H9 (cell line): ENCODE measurements at regions not wholly inside any gene's neighbourhood (a gene's known extent, or its start where the extent isn't known, plus 50 kb on each side); places are given as distances from the start of the nearest gene placed in this dataset.

Experiments
- DNase-seq: peaks from one replicate; pipeline ENCODE4 v3.0.0-alpha.2; 2017
- H2AFZ ChIP-seq: one replicate; pipeline ENCODE4 v1.6.1; 2013; ENCODE audit warnings: mild to moderate bottlenecking, low read length, control low read depth, moderate library complexity
- H2AK5ac ChIP-seq: 2 replicates; pipeline ENCODE4 v1.6.1; 2013; ENCODE audit warnings: low read length, control low read depth, mixed read lengths; ENCODE audit not compliant: insufficient read length
- H2BK120ac ChIP-seq: one replicate; pipeline ENCODE4 v1.6.1; 2013; ENCODE audit warnings: low read depth, mild to moderate bottlenecking, low read length, control low read depth, inconsistent platforms; ENCODE audit not compliant: poor library complexity, severe bottlenecking
- H2BK12ac ChIP-seq: 2 replicates; pipeline ENCODE4 v1.6.1; 2013; ENCODE audit warnings: low read length, control low read depth, mixed read lengths, low read depth; ENCODE audit not compliant: insufficient read length
- H2BK15ac ChIP-seq: 2 replicates; pipeline ENCODE4 v1.6.1; 2013; ENCODE audit warnings: low read depth, low read length, control low read depth
- H2BK20ac ChIP-seq: one replicate; pipeline ENCODE4 v1.6.1; 2013; ENCODE audit warnings: low read depth, mild to moderate bottlenecking, low read length, control low read depth, inconsistent platforms; ENCODE audit not compliant: poor library complexity, severe bottlenecking
- H2BK5ac ChIP-seq: 2 replicates; pipeline ENCODE4 v1.6.1; 2013; ENCODE audit warnings: low read length, control low read depth, mixed read lengths; ENCODE audit not compliant: insufficient read length
- H3K14ac ChIP-seq: 2 replicates; pipeline ENCODE4 v1.6.1; 2013; ENCODE audit warnings: low read length, control low read depth; ENCODE audit not compliant: insufficient read depth
- H3K18ac ChIP-seq: 2 replicates; pipeline ENCODE4 v1.6.1; 2013; ENCODE audit warnings: low read depth, mild to moderate bottlenecking, mixed read lengths, low read length, control low read depth; ENCODE audit not compliant: insufficient read length
- H3K23ac ChIP-seq: 2 replicates; pipeline ENCODE4 v1.6.1; 2013; ENCODE audit warnings: low read length, control low read depth, mixed read lengths, low read depth; ENCODE audit not compliant: insufficient read length
- H3K23me2 ChIP-seq: 2 replicates; pipeline ENCODE4 v1.6.1; 2013; ENCODE audit warnings: low read depth, mild to moderate bottlenecking, mixed read lengths, low read length, control low read depth; ENCODE audit not compliant: insufficient read length, poor library complexity, severe bottlenecking
- H3K27ac ChIP-seq: 2 replicates; pipeline ENCODE4 v1.5.1; 2013; ENCODE audit warnings: low read length, control low read depth, mixed read lengths, low read depth; ENCODE audit not compliant: insufficient read length
- H3K27me3 ChIP-seq: 2 replicates; pipeline ENCODE4 v1.6.1; 2013; ENCODE audit warnings: low read length, control low read depth, inconsistent platforms; ENCODE audit not compliant: insufficient read depth
- H3K4ac ChIP-seq: 2 replicates; pipeline ENCODE4 v1.6.1; 2013; ENCODE audit warnings: low read depth, mild to moderate bottlenecking, control low read depth, inconsistent platforms, low read length, moderate library complexity
- H3K4me1 ChIP-seq: 2 replicates; pipeline ENCODE4 v1.6.1; 2013; ENCODE audit warnings: low read length, control low read depth, inconsistent platforms; ENCODE audit not compliant: insufficient read depth
- H3K4me2 ChIP-seq: 2 replicates; pipeline ENCODE4 v1.6.1; 2013; ENCODE audit warnings: low read length, control low read depth, mixed read lengths; ENCODE audit not compliant: insufficient read length, insufficient read depth
- H3K56ac ChIP-seq: 2 replicates; pipeline ENCODE4 v1.6.1; 2013; ENCODE audit warnings: low read depth, mild to moderate bottlenecking, mixed read lengths, low read length, control low read depth; ENCODE audit not compliant: insufficient read length
- H3K79me1 ChIP-seq: 2 replicates; pipeline ENCODE4 v1.6.1; 2013; ENCODE audit warnings: low read depth, mild to moderate bottlenecking, moderate library complexity, low read length, control low read depth, inconsistent platforms; ENCODE audit not compliant: insufficient read depth, poor library complexity, severe bottlenecking
- H3K79me2 ChIP-seq: 2 replicates; pipeline ENCODE4 v1.6.1; 2013; ENCODE audit warnings: low read length, control low read depth, inconsistent platforms; ENCODE audit not compliant: insufficient read depth
- H3K9ac ChIP-seq: 2 replicates; pipeline ENCODE4 v1.6.1; 2013; ENCODE audit warnings: low read length, control low read depth, mixed read lengths; ENCODE audit not compliant: insufficient read length; ENCODE audit errors: extremely low read depth
- H3K9me3 ChIP-seq: one replicate; pipeline ENCODE4 v1.6.1; 2013; ENCODE audit warnings: low read depth, low read length, inconsistent platforms; ENCODE audit not compliant: control insufficient read depth
- H3T11ph ChIP-seq: one replicate; pipeline ENCODE4 v1.6.1; 2013; ENCODE audit warnings: mild to moderate bottlenecking, low read length, control low read depth, inconsistent platforms
- H4K20me1 ChIP-seq: one replicate; pipeline ENCODE4 v1.6.1; 2013; ENCODE audit not compliant: control insufficient read depth, insufficient read length, insufficient read depth
- H4K5ac ChIP-seq: 2 replicates; pipeline ENCODE4 v1.6.1; 2013; ENCODE audit warnings: low read depth, mild to moderate bottlenecking, mixed read lengths, low read length, control low read depth; ENCODE audit not compliant: insufficient read length
- H4K8ac ChIP-seq: replicated peaks from 2 replicates; pipeline ENCODE4 v1.6.1; 2013; ENCODE audit warnings: low read length, control low read depth, mixed read lengths, low read depth; ENCODE audit not compliant: insufficient read length
- H4K91ac ChIP-seq: 2 replicates; pipeline ENCODE4 v1.6.1; 2013; ENCODE audit warnings: low read depth, mild to moderate bottlenecking, moderate library complexity, mixed read lengths, low read length, control low read depth; ENCODE audit not compliant: insufficient read length
- H3K27ac Mint-ChIP-seq, 3 experiments: 2 replicates in 2 of 3; 3 replicates in 1 of 3; pipeline ENCODE4 v1.8.0; 2020 to 2021; ENCODE audit warnings: mixed read lengths in 3 of 3, mild to moderate bottlenecking in 1 of 3, moderate library complexity in 1 of 3
- H3K27me3 Mint-ChIP-seq: 2 replicates; pipeline ENCODE4 v1.8.0; 2021; ENCODE audit warnings: low read depth, mild to moderate bottlenecking, moderate library complexity, mixed read lengths
- H3K36me3 Mint-ChIP-seq, 3 experiments: 2 replicates in 2 of 3; 3 replicates in 1 of 3; pipeline ENCODE4 v1.8.0; 2020 to 2021; ENCODE audit warnings: low read depth in 3 of 3, mixed read lengths in 3 of 3; ENCODE audit not compliant: insufficient read depth in 1 of 3
- H3K4me1 Mint-ChIP-seq, 2 experiments: 2 replicates each; pipeline ENCODE4 v1.8.0; 2020; ENCODE audit warnings: mixed read lengths in 2 of 2
- H3K4me3 Mint-ChIP-seq, 2 experiments: 2 replicates in 1 of 2; 3 replicates in 1 of 2; pipeline ENCODE4 v1.8.0; 2020 to 2021; ENCODE audit warnings: mild to moderate bottlenecking in 2 of 2, mixed read lengths in 2 of 2, moderate library complexity in 1 of 2
- H3K9me3 Mint-ChIP-seq, 2 experiments: 2 replicates in 1 of 2; 3 replicates in 1 of 2; pipeline ENCODE4 v1.8.0; 2020; ENCODE audit warnings: mild to moderate bottlenecking in 2 of 2, mixed read lengths in 2 of 2, moderate library complexity in 1 of 2
- CTCF ChIP-seq: fragments of 200-600 bp; sonication (generic); conservative IDR thresholded peaks from 3 replicates; pipeline ENCODE4 v1.8.0; 2021; ENCODE audit warnings: antibody characterized with exemption, mild to moderate bottlenecking
- WGBS: extraction: QIAGEN DNeasy Blood & Tissue Kit; methylation state at CpG from one replicate; pipeline ENCODE4 v1.1.7; 2013; ENCODE audit warnings: missing lambda C conversion rate, low lambda C conversion rate, mixed read lengths; ENCODE audit not compliant: insufficient read length; ENCODE audit errors: extremely low coverage; 5-methylcytosine and 5-hydroxymethylcytosine counted together

- Histone ChIP-seq H3K18ac (no peak overlapping the region), H2BK15ac (no peak overlapping the region), H3K4me1 (peaks cover 8% of the 10 kb centered on the region; the same call in 1 of the 2 replicates), H3K56ac (no peak overlapping the region), H3K23ac (no peak overlapping the region), H2BK20ac (no peak overlapping the region), H3K79me2 (no peaks in the 10 kb centered on the region), H3K79me1 (no peaks in the 10 kb centered on the region), H3K4ac (no peak overlapping the region), H4K5ac (no peak overlapping the region), H2AFZ (no peak overlapping the region), H2BK12ac (no peak overlapping the region), H3K27me3 (no peaks in the 10 kb centered on the region), H3K4me2 (no peak overlapping the region), H2AK5ac (no peak overlapping the region), H4K20me1 (no peaks in the 10 kb centered on the region), H3T11ph (no peak overlapping the region), H2BK5ac (no peak overlapping the region), H3K27ac (no peak overlapping the region), H2BK120ac (no peak overlapping the region), H3K9ac (no peak overlapping the region), H3K14ac (no peak overlapping the region), H4K8ac (no peak overlapping the region), H4K91ac (no peak overlapping the region), H3K9me3 (no peaks in the 10 kb centered on the region), H3K23me2 (no peaks in the 10 kb centered on the region)
- TF ChIP-seq CTCF, result no peak
- Mint-ChIP-seq H3K4me1 (peaks cover 30% of the 10 kb centered on the region in 2 experiments), H3K27ac (no peak overlapping the region), H3K36me3 (peaks cover 8 to 28% (median 21%) of the 10 kb centered on the region in 3 experiments), H3K27me3 (no peaks in the 10 kb centered on the region; the same call in 1 of the 2 replicates), H3K9me3 (peaks cover 17 to 20% of the 10 kb centered on the region in 2 experiments), H3K4me3 (no peak overlapping the region)
- no CpG with 5 or more reads among the region's 2 CpGs for WGBS
- DNase-seq, result no peak
These were observed 589.8 kb upstream of the CDH5 start for GRCh38 chr16:65776639-65777183.
